ENCODE measurements at regions not wholly inside any gene's neighbourhood (a gene's known extent, or its start where the extent isn't known, plus 50 kb on each side); places are given as distances from the start of the nearest gene placed in this dataset.

GRCh38 chr7:21160401-21160800, 267.5 kb upstream of the SP4 start:
- TF ChIP-seq CTCF (conservative IDR thresholded peaks at IDR 0.05; ENCODE audit: low read depth, low read length), result no peak
- no peak for TF ChIP-seq EZH2 (IDR thresholded peaks at IDR 0.05; ENCODE audit: low read length, unreplicated experiment)
